BLaER1 (cell line): ENCODE measurements at regions not wholly inside any gene's neighbourhood (a gene's known extent, or its start where the extent isn't known, plus 50 kb on each side); places are given as distances from the start of the nearest gene placed in this dataset.
"Not testable (repeated sequence)": the region's sequence is repeated elsewhere in the genome, so short reads cannot be mapped to it uniquely, and the experiment has no call there.

Experiments used
- H3K27ac ChIP-seq: shearing (Covaris generic); formaldehyde crosslinking; 2 replicates; pipeline ENCODE4 v1.8.1; 2022
- H3K27me3 ChIP-seq: shearing (Covaris generic); formaldehyde crosslinking; 2 replicates; pipeline ENCODE4 v1.8.1; 2022
- H3K36me3 ChIP-seq: shearing (Covaris generic); formaldehyde crosslinking; 2 replicates; pipeline ENCODE4 v1.8.1; 2022
- H3K4me1 ChIP-seq: shearing (Covaris generic); formaldehyde crosslinking; 2 replicates; pipeline ENCODE4 v1.8.1; 2022
- H3K4me2 ChIP-seq: shearing (Covaris generic); formaldehyde crosslinking; 2 replicates; pipeline ENCODE4 v1.8.1; 2022
- H3K4me3 ChIP-seq: shearing (Covaris generic); formaldehyde crosslinking; 2 replicates; pipeline ENCODE4 v1.8.1; 2022
- H3K9ac ChIP-seq: shearing (Covaris generic); formaldehyde crosslinking; 2 replicates; pipeline ENCODE4 v1.8.1; 2022
- H3K9me3 ChIP-seq: shearing (Covaris generic); formaldehyde crosslinking; 2 replicates; pipeline ENCODE4 v1.8.1; 2022
- H4K20me1 ChIP-seq: shearing (Covaris generic); formaldehyde crosslinking; 2 replicates; pipeline ENCODE4 v1.8.1; 2022
- Cebpa-rat ChIP-seq: shearing (Covaris generic); IDR thresholded peaks from 2 replicates; pipeline ENCODE4 v1.8.1; 2022

DNA sequence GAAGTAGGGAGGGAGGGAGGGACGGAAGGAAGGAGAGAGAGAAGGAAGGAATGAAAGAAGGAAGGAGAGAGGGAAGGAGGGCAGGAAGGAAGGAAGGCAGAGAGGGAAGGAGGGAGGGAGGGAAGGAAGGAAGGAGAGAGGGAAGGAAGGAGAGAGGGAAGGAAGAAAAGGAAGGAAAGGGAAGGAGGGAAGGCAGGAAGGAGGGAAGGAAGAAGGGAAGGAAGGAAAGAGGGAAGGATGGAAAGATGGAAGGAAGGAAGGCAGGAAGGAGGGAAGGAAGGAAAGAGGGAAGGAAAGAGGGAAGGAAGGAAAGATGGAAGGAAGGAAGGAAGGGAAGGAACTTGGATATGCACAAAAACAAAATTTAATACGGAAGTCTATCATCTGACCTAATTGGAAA, 844.5 kb upstream of the DEFB115 start:
- H3K9me3 ChIP-seq, result 0 out of 2 replicates have a peak, but pooled peaks cover 10% of the 10 kb centered on the region
- no peak for TF ChIP-seq Cebpa-rat
- no peaks in the 10 kb centered on the region for H3K27me3 ChIP-seq

DNA sequence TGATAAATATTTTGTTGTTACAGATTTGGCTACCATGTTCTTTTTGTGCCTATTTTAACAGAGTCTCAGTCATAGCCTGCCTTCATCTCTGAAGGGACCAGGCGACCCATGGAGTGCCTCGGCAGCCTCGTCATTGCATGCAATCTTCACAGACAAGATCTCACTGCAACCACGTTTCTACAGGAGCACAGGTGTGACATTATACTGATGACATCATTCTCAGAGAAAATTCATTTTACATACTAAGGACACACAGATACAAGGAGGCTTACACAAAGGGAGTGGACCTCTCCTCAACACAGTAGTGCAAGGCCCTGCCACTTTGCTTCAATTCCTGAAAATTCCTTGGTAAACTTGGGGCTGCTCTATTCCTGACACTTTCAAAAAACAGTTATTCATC, 840.1 kb upstream of the DEFB115 start:
- not testable (repeated sequence) for H3K4me3 ChIP-seq, H3K4me2 ChIP-seq, H3K9me3 ChIP-seq, H3K27me3 ChIP-seq, H3K36me3 ChIP-seq, H3K4me1 ChIP-seq, H4K20me1 ChIP-seq, H3K27ac ChIP-seq, H3K9ac ChIP-seq

More for the DNA sequence above, 844.5 kb upstream of the DEFB115 start:
- Histone ChIP-seq H4K20me1 (no peaks in the 10 kb centered on the region), H3K9ac (no peak overlapping the region), H3K4me2 (no peak overlapping the region), H3K4me3 (no peak overlapping the region), H3K36me3 (0 out of 2 replicates have a peak, but pooled peaks cover under 1% of the 10 kb centered on the region), H3K27ac (no peak overlapping the region), H3K4me1 (no peaks in the 10 kb centered on the region)

DNA sequence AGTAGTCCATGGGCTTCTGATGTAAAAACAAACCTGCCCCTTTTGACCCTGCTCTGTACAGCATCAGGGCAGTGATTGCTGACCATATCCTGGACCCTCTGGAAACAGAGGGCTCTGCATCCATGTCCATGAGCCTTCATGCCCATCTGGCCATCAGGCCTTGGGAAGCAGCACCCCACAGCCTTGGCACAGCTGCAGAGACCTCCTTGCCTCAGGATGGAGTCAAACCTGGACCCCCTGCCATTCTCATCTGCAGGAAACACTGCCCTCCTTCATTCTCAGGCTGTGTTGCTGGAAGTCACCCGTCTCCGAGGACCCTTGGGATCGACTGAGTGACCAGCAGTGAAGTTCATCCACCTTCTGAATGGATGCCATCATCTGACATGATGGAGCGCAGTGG, 839.1 kb upstream of the DEFB115 start:
- H3K4me3 ChIP-seq, H3K27ac ChIP-seq, H3K36me3 ChIP-seq, H3K4me1 ChIP-seq, H4K20me1 ChIP-seq, H3K9ac ChIP-seq, H3K9me3 ChIP-seq, H3K4me2 ChIP-seq, H3K27me3 ChIP-seq: not testable (repeated sequence)

DNA sequence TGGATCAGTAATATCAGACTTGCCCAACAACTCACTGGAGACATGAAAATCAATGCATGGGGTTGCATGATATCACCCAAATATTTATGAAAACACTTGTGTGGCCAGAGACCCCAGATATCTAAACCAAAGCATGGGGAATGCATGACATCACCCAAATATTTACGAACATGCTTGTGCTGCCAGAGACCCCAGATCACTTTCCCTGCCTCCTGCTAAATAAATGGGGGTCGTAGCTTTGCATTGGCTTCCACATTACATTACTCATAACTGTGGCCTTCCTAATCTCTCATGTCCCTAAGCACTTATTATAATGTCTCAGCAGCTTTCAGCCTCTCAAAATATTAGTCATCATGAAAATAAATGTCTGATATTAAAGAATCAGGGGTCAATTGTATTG, 838.0 kb upstream of the DEFB115 start:
- Histone ChIP-seq H3K36me3 (0 out of 2 replicates have a peak, but pooled peaks cover 8% of the 10 kb centered on the region), H3K9ac (no peak overlapping the region), H3K27me3 (no peaks in the 10 kb centered on the region), H3K4me3 (no peak overlapping the region), H3K4me1 (no peaks in the 10 kb centered on the region), H3K9me3 (no peaks in the 10 kb centered on the region), H4K20me1 (no peaks in the 10 kb centered on the region), H3K27ac (no peak overlapping the region), H3K4me2 (no peak overlapping the region)
- no peak for TF ChIP-seq Cebpa-rat

DNA sequence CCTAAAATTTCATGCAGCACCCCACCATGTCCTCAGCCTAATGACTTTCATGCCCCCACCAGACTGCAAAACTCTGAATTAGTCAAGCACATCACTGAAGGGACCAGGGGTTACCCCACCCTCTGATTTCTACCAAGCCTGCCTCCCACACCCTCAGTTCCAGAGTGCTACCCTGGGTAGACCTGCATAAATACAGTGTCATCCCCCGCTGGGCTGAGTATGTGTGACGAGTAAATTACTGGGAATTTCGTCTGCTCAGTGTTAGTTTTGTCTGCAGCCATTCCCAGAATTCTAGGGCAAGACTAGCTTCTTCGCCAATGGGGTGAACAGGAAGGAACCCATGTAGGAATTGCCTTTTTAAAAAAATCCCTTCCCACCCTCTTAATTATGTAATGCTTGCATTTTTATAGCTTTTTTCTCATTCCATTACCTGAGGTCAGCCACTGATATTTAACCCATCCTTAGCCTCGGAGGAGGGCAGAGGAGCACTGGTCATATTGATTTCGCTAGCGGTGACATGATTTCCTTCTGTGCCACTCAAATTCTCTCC, 837.5 kb upstream of the DEFB115 start:
- not testable (repeated sequence) for H4K20me1 ChIP-seq, H3K9ac ChIP-seq, H3K9me3 ChIP-seq, H3K4me1 ChIP-seq, H3K4me3 ChIP-seq, H3K4me2 ChIP-seq, H3K27ac ChIP-seq, H3K27me3 ChIP-seq, H3K36me3 ChIP-seq
